H1 (cell line): ENCODE measurements at regions not wholly inside any gene's neighbourhood (a gene's known extent, or its start where the extent isn't known, plus 50 kb on each side); places are given as distances from the start of the nearest gene placed in this dataset.

ENCODE experiments used
- CTCF ChIA-PET: fragments of 300-600 bp; sonication (Branson Sonifier 250); formaldehyde crosslinking; loops from one replicate; lab custom pipeline; 2021; ENCODE audit not compliant: partially characterized antibody; lab: Charles Lee
- POLR2A ChIA-PET: fragments of 300-600 bp; sonication (Branson Sonifier 250); formaldehyde crosslinking; loops from one replicate; lab custom pipeline; 2021; ENCODE audit warnings: inconsistent platforms; ENCODE audit not compliant: partially characterized antibody; lab: Charles Lee
- DNase-seq, 2 experiments: peaks; one replicate each; pipeline versions ENCODE4 v3.0.0 to v3.0.0-alpha.2; 2010 to 2022; ENCODE audit warnings: low spot score in 2 of 2, low read depth in 1 of 2, mixed read lengths in 1 of 2
- FAIRE-seq: peaks from 2 replicates; lab custom pipeline; 2011; peaks lifted over from hg19 to GRCh38; lab: Jason Lieb, UNC
- H2AFZ ChIP-seq: 2 replicates; pipeline ENCODE4 v1.8.1; 2012; ENCODE audit warnings: low read length, inconsistent platforms
- H2AK5ac ChIP-seq: 2 replicates; pipeline ENCODE4 v1.6.1; 2013; ENCODE audit warnings: low read depth, low read length
- H2BK120ac ChIP-seq: replicated peaks from 2 replicates; pipeline ENCODE3; 2013; ENCODE audit warnings: low read depth, low read length, inconsistent platforms
- H2BK12ac ChIP-seq: 2 replicates; pipeline ENCODE4 v1.6.1; 2013; ENCODE audit warnings: low read depth, low read length
- H2BK15ac ChIP-seq: 2 replicates; pipeline ENCODE4 v1.6.1; 2013; ENCODE audit warnings: low read length
- H2BK20ac ChIP-seq: 2 replicates; pipeline ENCODE4 v1.6.1; 2013; ENCODE audit warnings: low read length
- H2BK5ac ChIP-seq: 2 replicates; pipeline ENCODE4 v1.6.1; 2013; ENCODE audit warnings: low read depth, low read length
- H3K14ac ChIP-seq: 2 replicates; pipeline ENCODE4 v1.6.1; 2013; ENCODE audit warnings: inconsistent platforms; ENCODE audit not compliant: insufficient read length
- H3K18ac ChIP-seq: 2 replicates; pipeline ENCODE4 v1.6.1; 2013; ENCODE audit warnings: low read length; ENCODE audit errors: extremely low read depth
- H3K23ac ChIP-seq: 2 replicates; pipeline ENCODE4 v1.6.1; 2013; ENCODE audit warnings: inconsistent platforms; ENCODE audit not compliant: insufficient read length
- H3K23me2 ChIP-seq: 2 replicates; pipeline ENCODE4 v1.6.1; 2013; ENCODE audit warnings: low read depth, low read length
- H3K27ac ChIP-seq: 2 replicates; pipeline ENCODE4 v1.6.1; 2011; ENCODE audit warnings: low read depth, low read length, inconsistent platforms
- H3K27me3 ChIP-seq, 4 experiments: replicated peaks in 1 of 4; 1 replicate in 1 of 4; 2 replicates in 3 of 4; pipeline versions ENCODE4 v1.6.1 to v1.8.1; 2011 to 2013; ENCODE audit warnings: low read length in 3 of 4, mild to moderate bottlenecking in 3 of 4, inconsistent platforms in 2 of 4, mixed read lengths in 2 of 4, moderate library complexity in 1 of 4; ENCODE audit not compliant: control insufficient read depth in 3 of 4, insufficient read depth in 3 of 4; ENCODE audit errors: extremely low read depth in 1 of 4
- H3K36me3 ChIP-seq, 4 experiments: 2 replicates each; pipeline versions ENCODE4 v1.6.1 to v1.8.1; 2011 to 2013; ENCODE audit warnings: mild to moderate bottlenecking in 4 of 4, low read length in 3 of 4, moderate library complexity in 2 of 4, control low read depth in 1 of 4, inconsistent platforms in 1 of 4; ENCODE audit not compliant: insufficient read depth in 4 of 4, control insufficient read depth in 2 of 4
- H3K4ac ChIP-seq: replicated peaks from 2 replicates; pipeline ENCODE3; 2013; ENCODE audit warnings: low read length, low read depth, mixed read lengths, inconsistent platforms; ENCODE audit not compliant: insufficient read length
- H3K4me1 ChIP-seq, 4 experiments: replicated peaks in 1 of 4; 1 replicate in 1 of 4; 2 replicates in 3 of 4; pipeline versions ENCODE4 v1.6.1 to v1.8.1; 2011 to 2013; ENCODE audit warnings: low read length in 3 of 4, inconsistent platforms in 2 of 4, mixed read lengths in 1 of 4; ENCODE audit not compliant: insufficient read depth in 4 of 4, control insufficient read depth in 3 of 4
- H3K4me2 ChIP-seq, 2 experiments: 2 replicates each; pipeline versions ENCODE4 v1.6.1 to v1.8.1; 2011 to 2013; ENCODE audit warnings: low read depth in 2 of 2, low read length in 2 of 2, control low read depth in 1 of 2, inconsistent platforms in 1 of 2, mild to moderate bottlenecking in 1 of 2; ENCODE audit not compliant: insufficient read depth in 1 of 2
- H3K4me3 ChIP-seq, 4 experiments: fragments of 200-600, 300-600 bp in 1 of 4; sonication (generic), shearing (Covaris generic), sonication (Bioruptor Twin) in 1 of 4; 2 replicates each; pipeline versions ENCODE4 v1.5.1 to v1.8.1; 2011 to 2016; ENCODE audit warnings: low read length in 4 of 4, low read depth in 3 of 4, control low read depth in 2 of 4, inconsistent platforms in 2 of 4, mild to moderate bottlenecking in 2 of 4, mixed read lengths in 1 of 4, moderate library complexity in 1 of 4; ENCODE audit not compliant: insufficient read depth in 2 of 4; ENCODE audit errors: extremely low read depth in 1 of 4
- H3K56ac ChIP-seq: replicated peaks from 2 replicates; pipeline ENCODE3; 2013; ENCODE audit warnings: low read depth, mild to moderate bottlenecking, mixed read lengths, low read length, inconsistent platforms; ENCODE audit not compliant: insufficient read length
- H3K79me1 ChIP-seq: 2 replicates; pipeline ENCODE4 v1.6.1; 2013; ENCODE audit warnings: low read depth, low read length, control low read depth
- H3K79me2 ChIP-seq, 2 experiments: 2 replicates each; pipeline versions ENCODE4 v1.6.1 to v1.8.1; 2012 to 2013; ENCODE audit warnings: low read length in 2 of 2, mild to moderate bottlenecking in 2 of 2, inconsistent platforms in 1 of 2; ENCODE audit not compliant: insufficient read depth in 2 of 2, control insufficient read depth in 1 of 2
- H3K9ac ChIP-seq, 4 experiments: replicated peaks in 1 of 4; 1 replicate in 1 of 4; 2 replicates in 3 of 4; pipeline versions ENCODE4 v1.6.1 to v1.8.1; 2011 to 2013; ENCODE audit warnings: low read depth in 3 of 4, low read length in 3 of 4, control low read depth in 2 of 4, mild to moderate bottlenecking in 2 of 4, moderate library complexity in 2 of 4, inconsistent platforms in 1 of 4; ENCODE audit errors: extremely low read depth in 1 of 4
- H3K9me3 ChIP-seq, 2 experiments: 2 replicates each; pipeline versions ENCODE4 v1.6.1 to v1.8.1; 2012 to 2013; ENCODE audit warnings: mild to moderate bottlenecking in 2 of 2, moderate library complexity in 2 of 2, control low read depth in 1 of 2, inconsistent platforms in 1 of 2, low read depth in 1 of 2, low read length in 1 of 2, mixed read lengths in 1 of 2; ENCODE audit not compliant: insufficient read depth in 2 of 2
- H4K20me1 ChIP-seq, 2 experiments: replicated peaks in 1 of 2; 2 replicates each; pipeline versions ENCODE3 to v1.8.1; 2011 to 2013; ENCODE audit warnings: inconsistent platforms in 2 of 2, low read length in 2 of 2, mild to moderate bottlenecking in 1 of 2; ENCODE audit not compliant: insufficient read depth in 2 of 2, control insufficient read depth in 1 of 2
- H4K5ac ChIP-seq: 2 replicates; pipeline ENCODE4 v1.6.1; 2013; ENCODE audit warnings: low read length, low read depth, mixed read lengths, inconsistent platforms; ENCODE audit not compliant: insufficient read length
- H4K8ac ChIP-seq: 2 replicates; pipeline ENCODE4 v1.8.0; 2013; ENCODE audit warnings: mild to moderate bottlenecking, moderate library complexity, low read length, inconsistent platforms; ENCODE audit not compliant: insufficient read depth; ENCODE audit errors: extremely low read depth
- H4K91ac ChIP-seq: replicated peaks from 2 replicates; pipeline ENCODE3; 2013; ENCODE audit warnings: low read length, mixed read lengths, inconsistent platforms; ENCODE audit not compliant: insufficient read length
- POLR2A ChIP-seq, 2 experiments: IDR thresholded peaks; 1 replicate in 1 of 2; 2 replicates in 1 of 2; pipeline ENCODE4 v1.6.1; 2011; ENCODE audit warnings: low read depth in 2 of 2, low read length in 2 of 2, mild to moderate bottlenecking in 2 of 2; ENCODE audit errors: control extremely low read depth in 1 of 2

DNA sequence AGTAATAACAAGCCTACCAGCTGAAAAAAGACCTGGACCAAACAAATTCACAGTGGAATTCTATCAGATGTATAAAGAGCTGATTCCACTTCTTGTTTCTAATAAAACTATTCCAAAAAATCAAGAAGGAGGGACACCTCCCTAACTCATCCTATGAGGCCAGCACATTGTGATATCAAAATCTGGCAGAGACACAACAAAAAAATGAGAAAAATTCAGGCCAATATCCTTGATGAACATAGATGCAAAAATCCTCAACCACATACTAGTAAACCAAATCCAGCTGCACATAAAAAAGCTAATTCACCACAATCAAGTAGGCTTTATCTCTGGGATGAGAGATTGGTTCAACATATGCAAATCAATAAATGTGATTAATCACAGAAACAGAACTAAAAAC lies 147.9 kb upstream of the NEIL3 start:
- Histone ChIP-seq H2BK120ac (no peak overlapping the region), H3K23ac (no peak overlapping the region), H3K9me3 (peaks cover 0 to 3% of the 10 kb centered on the region in 2 experiments; a peak in 1 of 4 replicates), H3K9ac (no peak overlapping the region), H2AK5ac (no peak overlapping the region), H3K18ac (no peak overlapping the region), H3K79me1 (no peaks in the 10 kb centered on the region), H3K27ac (no peak overlapping the region), H2BK12ac (no peak overlapping the region), H4K91ac (no peak overlapping the region)
- TF ChIP-seq POLR2A (IDR thresholded peaks at IDR 0.05; ENCODE audit: control extremely low read depth in 1 of 2, low read depth in 2 of 2, low read length in 2 of 2): no peak
- TF ChIP-seq, all 59 proteins: peak for 0
- Histone ChIP-seq H3K14ac (no peak overlapping the region), H3K4me2 (no peak overlapping the region), H2BK15ac (no peak overlapping the region), H4K5ac (no peak overlapping the region), H2BK20ac (no peak overlapping the region), H3K79me2 (no peaks in the 10 kb centered on the region), H3K4me3 (no peak overlapping the region), H3K27me3 (no peaks in the 10 kb centered on the region), H3K4ac (no peak overlapping the region), H4K8ac (no peak overlapping the region), H3K56ac (no peak overlapping the region), H2AFZ (no peak overlapping the region), H3K4me1 (no peaks in the 10 kb centered on the region), H3K23me2 (no peaks in the 10 kb centered on the region), H2BK5ac (no peak overlapping the region), H4K20me1 (no peaks in the 10 kb centered on the region), H3K36me3 (no peaks in the 10 kb centered on the region)
- FAIRE-seq (no peak), DNase-seq (no peak)
- ChIA-PET POLR2A (no interaction called here), CTCF (no interaction called here)
